ENCODE measurements at regions not wholly inside any gene's neighbourhood (a gene's known extent, or its start where the extent isn't known, plus 50 kb on each side); places are given as distances from the start of the nearest gene placed in this dataset.

DNA sequence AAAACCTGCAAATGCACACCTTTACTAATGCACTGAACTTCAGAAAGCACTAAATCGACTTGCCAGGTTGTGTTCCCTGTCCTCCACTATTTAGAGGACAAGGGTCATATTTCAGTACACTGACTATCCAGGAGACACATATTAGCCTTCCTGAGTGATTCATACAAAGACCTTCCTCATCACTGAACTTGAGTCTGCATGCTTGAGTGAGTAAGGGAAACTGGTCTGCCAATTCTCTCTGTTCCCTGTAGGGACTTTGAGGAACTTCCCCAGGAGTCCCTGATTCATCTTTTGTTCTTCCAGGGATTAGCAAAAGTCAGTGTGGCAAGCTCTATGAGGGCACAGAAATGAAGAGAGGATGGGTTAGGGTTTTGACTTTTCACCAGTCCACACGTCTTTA, 565.9 kb downstream of the PDCD6IP start:
- H3K4me3 ChIP-seq (replicated peaks; ENCODE audit: low read depth, low read length), result no peak overlapping the region
- H3K36me3 ChIP-seq (ENCODE audit: control insufficient read depth, insufficient read depth, low read length), result no peaks in the 10 kb centered on the region
- no peak for TF ChIP-seq CTCF (IDR thresholded peaks at IDR 0.05; ENCODE audit: insufficient read depth, low read length, poor library complexity, severe bottlenecking)
- no peaks in the 10 kb centered on the region for H3K27me3 ChIP-seq (replicated peaks; ENCODE audit: control insufficient read depth, insufficient read depth, low read length)
- no peak for DNase-seq (ENCODE audit: extremely low read depth, insufficient read length)

DNA sequence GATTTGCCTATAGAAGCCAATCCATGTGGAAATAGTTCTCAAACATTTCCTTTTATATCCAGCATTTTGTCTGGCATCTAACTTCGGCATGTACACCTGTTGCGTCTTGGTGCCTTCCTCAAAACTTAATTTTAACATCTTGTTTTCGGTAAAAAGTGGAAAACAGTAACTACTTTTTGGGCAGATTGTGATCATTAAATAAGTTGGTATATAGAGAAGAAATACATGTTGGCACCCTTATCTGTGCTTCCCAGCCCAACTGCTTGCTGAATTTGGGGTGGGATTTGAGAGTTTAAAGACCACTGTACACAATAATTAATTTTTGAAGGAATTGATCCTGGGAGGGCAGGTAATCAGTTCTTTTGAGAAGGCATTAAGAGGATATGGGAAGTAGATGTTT, 566.8 kb downstream of the PDCD6IP start:
- no peak overlapping the region for H3K4me3 ChIP-seq (replicated peaks; ENCODE audit: low read depth, low read length)
- no peak for DNase-seq (ENCODE audit: extremely low read depth, insufficient read length)
- no peaks in the 10 kb centered on the region for H3K27me3 ChIP-seq (replicated peaks; ENCODE audit: control insufficient read depth, insufficient read depth, low read length)
- no peaks in the 10 kb centered on the region for H3K36me3 ChIP-seq (ENCODE audit: control insufficient read depth, insufficient read depth, low read length)
- TF ChIP-seq CTCF (IDR thresholded peaks at IDR 0.05; ENCODE audit: insufficient read depth, low read length, poor library complexity, severe bottlenecking), result no peak

DNA sequence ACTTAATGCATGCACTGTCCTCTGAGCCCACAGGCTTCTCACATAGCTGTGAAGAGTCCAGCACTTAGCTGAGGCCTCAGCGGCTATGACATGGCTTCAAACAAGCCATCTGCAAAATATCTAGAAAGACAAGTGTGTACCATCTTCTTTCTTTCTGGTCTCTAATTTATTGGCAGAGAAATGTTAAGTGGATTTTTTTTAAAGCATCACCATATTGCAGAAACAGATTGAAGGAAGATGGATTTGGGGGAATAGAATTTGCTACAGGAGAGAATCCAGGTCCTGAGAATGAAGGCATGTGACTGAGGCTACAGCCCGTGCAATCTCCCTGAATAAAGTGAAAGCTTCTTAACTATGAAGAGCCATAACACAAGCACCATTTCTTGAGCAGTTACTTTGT, 567.3 kb downstream of the PDCD6IP start:
- TF ChIP-seq CTCF (IDR thresholded peaks at IDR 0.05; ENCODE audit: insufficient read depth, low read length, poor library complexity, severe bottlenecking), result no peak
- no peak overlapping the region for H3K4me3 ChIP-seq (replicated peaks; ENCODE audit: low read depth, low read length)

DNA sequence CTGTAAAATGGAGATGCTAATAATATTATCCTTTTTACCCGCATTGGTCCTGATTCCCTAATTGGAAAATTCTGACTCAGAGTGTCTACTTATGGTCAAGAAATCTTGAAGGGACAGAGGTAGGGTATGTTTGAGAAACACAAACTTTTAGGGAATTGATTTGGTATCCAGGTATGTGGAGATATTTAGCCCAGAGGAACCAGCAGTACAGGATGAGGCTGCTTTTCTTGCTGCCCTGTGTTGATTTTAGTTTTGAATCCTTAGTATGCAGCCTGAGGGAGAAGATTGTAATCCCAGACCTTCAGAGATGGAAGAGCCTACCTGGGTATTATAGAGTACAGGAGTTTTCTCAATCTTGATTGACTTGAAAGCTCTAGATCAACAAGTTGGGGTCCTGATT, 569.1 kb downstream of the PDCD6IP start:
- no peak for DNase-seq (ENCODE audit: extremely low read depth, insufficient read length)
- no peak for TF ChIP-seq CTCF (IDR thresholded peaks at IDR 0.05; ENCODE audit: insufficient read depth, low read length, poor library complexity, severe bottlenecking)
- H3K27me3 ChIP-seq (replicated peaks; ENCODE audit: control insufficient read depth, insufficient read depth, low read length), result no peaks in the 10 kb centered on the region
- no peaks in the 10 kb centered on the region for H3K36me3 ChIP-seq (ENCODE audit: control insufficient read depth, insufficient read depth, low read length)
- no peak overlapping the region for H3K4me3 ChIP-seq (replicated peaks; ENCODE audit: low read depth, low read length)

More for the DNA sequence above, 567.3 kb downstream of the PDCD6IP start:
- no peaks in the 10 kb centered on the region for H3K36me3 ChIP-seq (ENCODE audit: control insufficient read depth, insufficient read depth, low read length)
- DNase-seq (ENCODE audit: extremely low read depth, insufficient read length), result no peak
- H3K27me3 ChIP-seq (replicated peaks; ENCODE audit: control insufficient read depth, insufficient read depth, low read length), result no peaks in the 10 kb centered on the region

GRCh38 chr3:34374521-34374920, 576.1 kb downstream of the PDCD6IP start:
- H3K4me3 ChIP-seq (replicated peaks; ENCODE audit: low read depth, low read length), result no peak overlapping the region
- no peaks in the 10 kb centered on the region for H3K27me3 ChIP-seq (replicated peaks; ENCODE audit: control insufficient read depth, insufficient read depth, low read length)
- DNase-seq (ENCODE audit: extremely low read depth, insufficient read length), result no peak
- no peak for TF ChIP-seq CTCF (IDR thresholded peaks at IDR 0.05; ENCODE audit: insufficient read depth, low read length, poor library complexity, severe bottlenecking)
- no peaks in the 10 kb centered on the region for H3K36me3 ChIP-seq (ENCODE audit: control insufficient read depth, insufficient read depth, low read length)

- no peak for TF ChIP-seq CTCF (IDR thresholded peaks at IDR 0.05; ENCODE audit: insufficient read depth, low read length, poor library complexity, severe bottlenecking)
- Histone ChIP-seq H3K36me3 (ENCODE audit: control insufficient read depth, insufficient read depth, low read length) (no peaks in the 10 kb centered on the region), H3K27me3 (replicated peaks; ENCODE audit: control insufficient read depth, insufficient read depth, low read length) (no peaks in the 10 kb centered on the region), H3K4me3 (replicated peaks; ENCODE audit: low read depth, low read length) (no peak overlapping the region)
- DNase-seq (ENCODE audit: extremely low read depth, insufficient read length), result no peak
Measured at GRCh38 chr3:34376691-34377090, 578.3 kb downstream of the PDCD6IP start.

Measured in GM06990 (cell line).